ENCODE measurements at regions not wholly inside any gene's neighbourhood (a gene's known extent, or its start where the extent isn't known, plus 50 kb on each side); places are given as distances from the start of the nearest gene placed in this dataset.

- Histone ChIP-seq H3K27me3 (ENCODE audit: control insufficient read depth in 3 of 3, insufficient read depth in 3 of 3, low read length in 2 of 3) (no peaks in the 10 kb centered on the region), H3K4me1 (ENCODE audit: control insufficient read depth in 5 of 5, insufficient read depth in 5 of 5, low read length in 5 of 5) (no peaks in the 10 kb centered on the region), H3K4me3 (no peak overlapping the region), H3K9me3 (ENCODE audit: control insufficient read depth in 4 of 4, insufficient read depth in 3 of 4, low read length in 3 of 4) (peaks cover 0 to 3% (median 0%) of the 10 kb centered on the region in 4 donors), H3K9ac (ENCODE audit: insufficient read depth in 1 of 2, low read length in 2 of 2) (no peak overlapping the region), H3K27ac (ENCODE audit: low read depth in 1 of 2, low read length in 1 of 2) (no peak overlapping the region), H3K36me3 (ENCODE audit: control insufficient read depth in 4 of 4, insufficient read depth in 4 of 4, low read length in 4 of 4) (no peaks in the 10 kb centered on the region)
- TF ChIP-seq CTCF (IDR thresholded peaks at IDR 0.05; ENCODE audit: control extremely low read depth, extremely low read depth), result no peak
- ATAC-seq (ENCODE audit: insufficient read depth, low FRiP score), result no peak
- DNase-seq, result no peak
- 92 to 94% methylated on average over 48 of the region's 48 CpGs for WGBS, 2 donors
Measured at GRCh38 chr13:76189882-76190519, 553.9 kb downstream of the LMO7 start.

- no peak for TF ChIP-seq CTCF (IDR thresholded peaks at IDR 0.05; ENCODE audit: control extremely low read depth, extremely low read depth)
- WGBS, 2 donors, result 82 to 91% methylated on average over 5 of the region's 5 CpGs
- Histone ChIP-seq H3K27me3 (ENCODE audit: control insufficient read depth in 3 of 3, insufficient read depth in 3 of 3, low read length in 2 of 3) (no peaks in the 10 kb centered on the region), H3K9ac (ENCODE audit: insufficient read depth in 1 of 2, low read length in 2 of 2) (no peak overlapping the region), H3K9me3 (ENCODE audit: control insufficient read depth in 4 of 4, insufficient read depth in 3 of 4, low read length in 3 of 4) (peaks cover 0 to 4% (median 0%) of the 10 kb centered on the region in 4 donors), H3K27ac (ENCODE audit: low read depth in 1 of 2, low read length in 1 of 2) (no peak overlapping the region), H3K4me1 (ENCODE audit: control insufficient read depth in 5 of 5, insufficient read depth in 5 of 5, low read length in 5 of 5) (no peaks in the 10 kb centered on the region), H3K4me3 (no peak overlapping the region), H3K36me3 (ENCODE audit: control insufficient read depth in 4 of 4, insufficient read depth in 4 of 4, low read length in 4 of 4) (no peaks in the 10 kb centered on the region)
- ATAC-seq (ENCODE audit: insufficient read depth, low FRiP score) (no peak), DNase-seq (no peak)
Measured at GRCh38 chr13:76175961-76176725, 540.0 kb downstream of the LMO7 start.

DNA sequence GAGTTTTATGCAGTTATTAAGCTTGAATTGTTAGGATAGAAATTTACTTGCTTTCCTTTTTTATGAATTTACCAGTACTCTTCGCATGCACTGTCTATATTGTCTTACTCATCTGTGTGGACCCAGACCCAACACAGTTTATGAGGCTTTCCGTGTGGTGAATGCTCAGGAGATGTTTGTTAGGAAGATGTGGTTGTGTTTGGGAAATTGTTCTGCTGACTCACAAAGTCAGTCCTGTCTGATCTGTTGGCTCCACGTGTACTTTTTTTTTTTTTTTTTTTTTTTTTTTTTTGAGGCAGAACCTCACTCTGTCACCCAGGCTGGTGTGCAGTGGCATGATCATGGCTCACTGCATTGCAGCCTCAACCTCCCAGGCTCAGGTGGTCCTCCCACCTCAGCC is 532.5 kb downstream of the LMO7 start:
- TF ChIP-seq CTCF (IDR thresholded peaks at IDR 0.05; ENCODE audit: control extremely low read depth, extremely low read depth), result no peak
- Histone ChIP-seq H3K36me3 (ENCODE audit: control insufficient read depth in 4 of 4, insufficient read depth in 4 of 4, low read length in 4 of 4) (no peaks in the 10 kb centered on the region), H3K9ac (ENCODE audit: insufficient read depth in 1 of 2, low read length in 2 of 2) (no peak overlapping the region), H3K27ac (ENCODE audit: low read depth in 1 of 2, low read length in 1 of 2) (no peak overlapping the region), H3K4me3 (no peak overlapping the region), H3K9me3 (ENCODE audit: control insufficient read depth in 4 of 4, insufficient read depth in 3 of 4, low read length in 3 of 4) (peaks cover 0 to 2% (median 0%) of the 10 kb centered on the region in 4 donors), H3K4me1 (ENCODE audit: control insufficient read depth in 5 of 5, insufficient read depth in 5 of 5, low read length in 5 of 5) (no peaks in the 10 kb centered on the region), H3K27me3 (ENCODE audit: control insufficient read depth in 3 of 3, insufficient read depth in 3 of 3, low read length in 2 of 3) (no peaks in the 10 kb centered on the region)
- DNase-seq, result no peak
- no peak for ATAC-seq (ENCODE audit: insufficient read depth, low FRiP score)
- WGBS, 2 donors, result 84 to 93% methylated on average over 3 of the region's 3 CpGs

Data from lung (tissue), 11 donors.